GM12865 (cell line): ENCODE measurements at regions not wholly inside any gene's neighbourhood (a gene's known extent, or its start where the extent isn't known, plus 50 kb on each side); places are given as distances from the start of the nearest gene placed in this dataset.

Experiments used
- DNase-seq: peaks from one replicate; pipeline ENCODE4 v3.0.0; 2010; ENCODE audit warnings: low read depth
- H3K4me3 ChIP-seq: 2 replicates; pipeline ENCODE4 v1.5.1; 2011; ENCODE audit warnings: mild to moderate bottlenecking, low read depth, low read length, control low read depth
- TF ChIP-seq, protein P1 (sequence below): IDR thresholded peaks from 2 replicates; pipeline ENCODE4 v1.5.1; 2011; ENCODE audit warnings: low read length, control low read depth, low read depth, inconsistent platforms; ENCODE audit not compliant: insufficient read depth; ENCODE audit errors: missing control alignments

DNA sequence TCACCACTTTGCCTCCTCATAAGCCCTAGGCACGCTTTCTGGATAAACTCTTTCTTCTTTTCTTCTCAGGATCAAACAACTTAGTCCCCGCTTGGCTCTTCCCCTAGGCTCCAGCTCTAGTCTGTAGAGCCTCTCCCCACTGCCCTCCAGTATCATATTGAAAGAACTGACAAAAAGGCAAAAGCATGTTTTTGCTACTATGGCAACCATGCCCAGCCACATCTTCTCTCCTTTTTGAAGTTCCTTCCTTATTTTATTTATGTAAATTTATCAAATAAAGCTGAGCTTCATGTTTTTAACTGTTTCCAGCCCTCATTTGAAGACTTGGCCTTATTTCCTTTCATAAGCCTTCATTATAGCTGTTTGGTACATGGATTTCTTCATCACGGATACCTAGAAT lies 86.0 kb upstream of the LIMCH1 start:
- TF ChIP-seq, protein P1, sequence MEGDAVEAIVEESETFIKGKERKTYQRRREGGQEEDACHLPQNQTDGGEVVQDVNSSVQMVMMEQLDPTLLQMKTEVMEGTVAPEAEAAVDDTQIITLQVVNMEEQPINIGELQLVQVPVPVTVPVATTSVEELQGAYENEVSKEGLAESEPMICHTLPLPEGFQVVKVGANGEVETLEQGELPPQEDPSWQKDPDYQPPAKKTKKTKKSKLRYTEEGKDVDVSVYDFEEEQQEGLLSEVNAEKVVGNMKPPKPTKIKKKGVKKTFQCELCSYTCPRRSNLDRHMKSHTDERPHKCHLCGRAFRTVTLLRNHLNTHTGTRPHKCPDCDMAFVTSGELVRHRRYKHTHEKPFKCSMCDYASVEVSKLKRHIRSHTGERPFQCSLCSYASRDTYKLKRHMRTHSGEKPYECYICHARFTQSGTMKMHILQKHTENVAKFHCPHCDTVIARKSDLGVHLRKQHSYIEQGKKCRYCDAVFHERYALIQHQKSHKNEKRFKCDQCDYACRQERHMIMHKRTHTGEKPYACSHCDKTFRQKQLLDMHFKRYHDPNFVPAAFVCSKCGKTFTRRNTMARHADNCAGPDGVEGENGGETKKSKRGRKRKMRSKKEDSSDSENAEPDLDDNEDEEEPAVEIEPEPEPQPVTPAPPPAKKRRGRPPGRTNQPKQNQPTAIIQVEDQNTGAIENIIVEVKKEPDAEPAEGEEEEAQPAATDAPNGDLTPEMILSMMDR, result no peak
- DNase-seq, result no peak
- no peak overlapping the region for H3K4me3 ChIP-seq

DNA sequence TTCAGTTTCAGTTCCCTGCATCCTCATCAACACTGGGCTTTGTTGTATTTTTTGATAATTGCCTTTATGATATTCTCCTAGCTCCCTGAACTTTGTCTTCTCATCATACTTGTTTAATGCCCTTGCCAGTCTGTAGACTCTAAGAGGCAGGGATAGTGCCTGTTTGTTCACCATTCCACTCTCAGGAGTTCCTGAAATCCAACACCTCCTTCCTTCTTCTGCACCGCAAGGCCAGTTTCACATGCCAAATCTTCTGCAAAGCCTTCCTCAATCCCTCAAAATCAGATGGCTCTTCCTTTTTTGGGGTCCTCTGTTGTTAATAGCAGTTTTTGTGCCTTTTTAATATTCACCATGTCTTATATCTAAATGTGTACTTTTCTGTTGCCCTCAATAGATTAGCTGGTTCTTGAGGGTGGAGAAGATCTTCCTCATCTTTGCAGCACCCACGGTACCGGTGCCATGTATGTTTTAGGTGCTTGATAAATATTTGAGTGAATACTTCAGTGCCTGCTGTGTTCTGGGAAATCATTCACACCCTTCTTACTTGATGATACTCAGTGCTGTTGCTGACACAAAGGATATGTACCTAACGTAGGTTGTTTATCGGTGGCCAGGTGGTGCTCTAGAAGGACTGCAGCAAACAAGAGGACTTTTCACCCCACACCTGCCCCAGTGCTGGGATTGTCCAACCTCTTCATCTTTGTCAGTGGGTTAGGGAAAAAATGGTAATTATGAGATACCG lies 85.3 kb upstream of the LIMCH1 start:
- DNase-seq, result no peak
- no peak overlapping the region for H3K4me3 ChIP-seq
- TF ChIP-seq, protein P1, result no peak

DNA sequence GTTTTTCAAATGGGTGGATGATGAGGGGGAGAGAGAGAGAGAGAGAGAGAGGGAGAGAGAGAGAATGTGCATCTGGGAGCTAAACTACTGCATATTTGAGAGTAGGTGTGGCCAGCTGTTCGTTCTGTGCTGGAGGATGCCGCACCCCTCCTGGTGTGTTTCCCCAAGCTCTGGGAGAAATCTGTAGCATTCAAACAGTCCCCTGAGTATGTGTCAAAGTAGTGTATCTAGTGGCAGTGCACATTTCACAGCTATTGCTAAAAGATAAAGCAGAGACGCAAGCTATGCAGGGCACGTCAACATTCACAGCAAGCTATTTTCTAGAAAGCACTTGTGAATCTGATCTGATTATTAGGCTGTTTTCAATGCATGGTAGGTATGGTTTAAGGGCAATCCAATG lies 83.5 kb upstream of the LIMCH1 start:
- TF ChIP-seq, protein P1, result no peak
- no peak for DNase-seq
- no peak overlapping the region for H3K4me3 ChIP-seq

GRCh38 chr4:41455206-41455605 lies 82.8 kb upstream of the LIMCH1 start:
- no peak for DNase-seq
- TF ChIP-seq, protein P1, result no peak
- no peak overlapping the region for H3K4me3 ChIP-seq

GRCh38 chr4:41456559-41457101 lies 81.3 kb upstream of the LIMCH1 start:
- TF ChIP-seq, protein P1, result no peak
- no peak for DNase-seq
- no peak overlapping the region for H3K4me3 ChIP-seq

- H3K4me3 ChIP-seq, result no peak overlapping the region
- TF ChIP-seq, protein P1, result no peak
- no peak for DNase-seq
Measured at GRCh38 chr4:41458689-41459088, 79.3 kb upstream of the LIMCH1 start.

GRCh38 chr4:41460641-41461040 lies 77.3 kb upstream of the LIMCH1 start:
- TF ChIP-seq, protein P1, result no peak
- no peak for DNase-seq
- H3K4me3 ChIP-seq, result no peak overlapping the region
